PC-3 (cell line): ENCODE measurements at regions not wholly inside any gene's neighbourhood (a gene's known extent, or its start where the extent isn't known, plus 50 kb on each side); places are given as distances from the start of the nearest gene placed in this dataset.

ENCODE experiments used
- ATAC-seq: fragments of 200-7000 bp; cut with Tn5 transposase; 2 replicates; pipeline ENCODE4 v1.9.1; 2020; ENCODE audit warnings: mild to moderate bottlenecking, moderate library complexity
- BruUV-seq: library from RNA; stranded (reverse); fragments of 400-500 nt; replicated peaks from 2 replicates; lab custom pipeline; 2021; lab: Mats Ljungman, UMichigan
- CTCF ChIA-PET: fragments of 300-600 bp; sonication (Branson Sonifier 250); formaldehyde crosslinking; loops from one replicate; lab custom pipeline; 2022; ENCODE audit warnings: antibody characterized with exemption; lab: Charles Lee
- POLR2A ChIA-PET: fragments of 300-600 bp; sonication (Branson Sonifier 250); formaldehyde crosslinking; loops from one replicate; lab custom pipeline; 2022; ENCODE audit warnings: antibody characterized with exemption; ENCODE audit not compliant: unreplicated experiment; lab: Charles Lee
- DNase-seq: peaks from one replicate; pipeline ENCODE4 v3.0.0-alpha.2; 2015
- H2AFZ ChIP-seq: fragments of 300-600 bp; sonication (generic); 2 replicates; pipeline ENCODE4 v1.6.0; 2016; ENCODE audit warnings: antibody characterized with exemption, low read length
- H3F3A ChIP-seq: fragments of 300-600 bp; sonication (generic); one replicate; pipeline ENCODE4 v1.6.0; 2017; ENCODE audit warnings: antibody characterized with exemption, low read length, control low read depth, mild to moderate bottlenecking; ENCODE audit not compliant: unreplicated experiment
- H3K27ac ChIP-seq: fragments of 300-600 bp; sonication (generic); 2 replicates; pipeline ENCODE4 v1.5.1; 2016; ENCODE audit warnings: mild to moderate bottlenecking, low read length
- H3K27me3 ChIP-seq: fragments of 300-600 bp; sonication (generic); 2 replicates; pipeline ENCODE4 v1.6.1; 2016; ENCODE audit warnings: low read length, mixed read lengths
- H3K36me3 ChIP-seq: fragments of 300-600 bp; sonication (generic); 2 replicates; pipeline ENCODE4 v1.6.1; 2016; ENCODE audit warnings: low read depth, mixed run types, low read length, mixed read lengths
- H3K4me1 ChIP-seq: fragments of 300-600 bp; sonication (generic); 2 replicates; pipeline ENCODE4 v1.5.1; 2016; ENCODE audit warnings: low read length; ENCODE audit not compliant: insufficient read depth
- H3K4me2 ChIP-seq: fragments of 300-600 bp; sonication (generic); 2 replicates; pipeline ENCODE4 v1.6.0; 2016; ENCODE audit warnings: low read length
- H3K4me3 ChIP-seq: fragments of 300-600 bp; sonication (generic); 2 replicates; pipeline ENCODE4 v1.5.1; 2016; ENCODE audit warnings: mild to moderate bottlenecking, low read length, mixed read lengths
- H3K79me2 ChIP-seq: fragments of 300-600 bp; sonication (generic); 2 replicates; pipeline ENCODE4 v1.6.1; 2017; ENCODE audit warnings: low read length, mixed read lengths
- H3K9ac ChIP-seq: fragments of 300-600 bp; sonication (generic); 2 replicates; pipeline ENCODE4 v1.6.0; 2016; ENCODE audit warnings: mild to moderate bottlenecking, low read length
- H3K9me2 ChIP-seq: fragments of 300-600 bp; sonication (generic); replicated peaks from 2 replicates; pipeline ENCODE4 v1.6.1; 2016; ENCODE audit warnings: mixed run types, low read length, mixed read lengths
- H3K9me3 ChIP-seq: fragments of 300-600 bp; sonication (generic); 2 replicates; pipeline ENCODE4 v1.6.1; 2016; ENCODE audit warnings: low read length, mixed read lengths
- H4K20me1 ChIP-seq: fragments of 300-600 bp; sonication (generic); 2 replicates; pipeline ENCODE4 v1.6.1; 2016; ENCODE audit warnings: low read length, mixed read lengths
- CTCF ChIP-seq: fragments of 300-600 bp; sonication (generic); conservative IDR thresholded peaks from 2 replicates; pipeline ENCODE4 v1.5.1; 2017; ENCODE audit warnings: antibody characterized with exemption, low read depth, mild to moderate bottlenecking, low read length
- EZH2 ChIP-seq: fragments of 300-600 bp; sonication (generic); IDR thresholded peaks from one replicate; pipeline ENCODE4 v1.6.1; 2017; ENCODE audit warnings: antibody characterized with exemption, mild to moderate bottlenecking, low read length; ENCODE audit not compliant: unreplicated experiment
- EZH2phosphoT487 ChIP-seq: fragments of 300-600 bp; sonication (generic); IDR thresholded peaks from 2 replicates; pipeline ENCODE4 v1.6.1; 2018; ENCODE audit warnings: mild to moderate bottlenecking, antibody characterized with exemption, low read length, borderline replicate concordance
- intact Hi-C: fragments of 100-400 bp; cut with micrococcal nuclease; formaldehyde crosslinking; loops from 2 replicates; pipeline ENCODE4 v1.9.0; 2023

GRCh38 chr5:116799401-116799800 lies 224.8 kb upstream of the SEMA6A start:
- Histone ChIP-seq H3K27me3 (no peaks in the 10 kb centered on the region), H2AFZ (no peak overlapping the region), H3K9ac (no peak overlapping the region), H3K4me3 (no peak overlapping the region), H3K79me2 (no peaks in the 10 kb centered on the region), H3K36me3 (no peaks in the 10 kb centered on the region), H3F3A (no peaks in the 10 kb centered on the region), H4K20me1 (no peaks in the 10 kb centered on the region), H3K4me2 (no peak overlapping the region), H3K27ac (no peak overlapping the region), H3K9me2 (no peaks in the 10 kb centered on the region), H3K9me3 (no peaks in the 10 kb centered on the region), H3K4me1 (no peaks in the 10 kb centered on the region)
- intact Hi-C loops: no loop called here
- DNase-seq (peak; percentile 3), ATAC-seq (no peak)
- ChIA-PET POLR2A (no interaction called here), CTCF (no interaction called here)
- no TSS peak for BruUV-seq
- TF ChIP-seq EZH2phosphoT487: no peak
- no peak for TF ChIP-seq EZH2
- no peak for TF ChIP-seq CTCF

- Histone ChIP-seq H3K9ac (no peak overlapping the region), H2AFZ (no peak overlapping the region), H3K4me2 (no peak overlapping the region), H3K36me3 (no peaks in the 10 kb centered on the region), H3K4me1 (no peaks in the 10 kb centered on the region), H3K9me3 (no peaks in the 10 kb centered on the region), H3K27me3 (no peaks in the 10 kb centered on the region), H3F3A (no peaks in the 10 kb centered on the region), H3K27ac (no peak overlapping the region), H3K4me3 (no peak overlapping the region), H3K79me2 (no peaks in the 10 kb centered on the region), H4K20me1 (no peaks in the 10 kb centered on the region), H3K9me2 (no peaks in the 10 kb centered on the region)
- ChIA-PET POLR2A (no interaction called here), CTCF (no interaction called here)
- BruUV-seq: no TSS peak
- no peak for TF ChIP-seq EZH2
- TF ChIP-seq CTCF: no peak
- no peak for TF ChIP-seq EZH2phosphoT487
- DNase-seq: no peak
- intact Hi-C loops: no loop called here
- ATAC-seq: no peak
These were observed 220.6 kb upstream of the SEMA6A start for GRCh38 chr5:116795189-116795588.

GRCh38 chr5:116789522-116789921 lies 214.9 kb upstream of the SEMA6A start:
- Histone ChIP-seq H3K4me2 (no peak overlapping the region), H4K20me1 (no peaks in the 10 kb centered on the region), H3K79me2 (no peaks in the 10 kb centered on the region), H3F3A (no peaks in the 10 kb centered on the region), H3K27me3 (no peaks in the 10 kb centered on the region), H3K27ac (no peak overlapping the region), H3K9me3 (no peaks in the 10 kb centered on the region), H2AFZ (no peak overlapping the region), H3K4me1 (no peaks in the 10 kb centered on the region), H3K4me3 (no peak overlapping the region), H3K9ac (no peak overlapping the region), H3K36me3 (no peaks in the 10 kb centered on the region), H3K9me2 (no peaks in the 10 kb centered on the region)
- ChIA-PET CTCF (no interaction called here), POLR2A (no interaction called here)
- intact Hi-C loops: no loop called here
- TF ChIP-seq EZH2: no peak
- TF ChIP-seq CTCF: no peak
- no peak for TF ChIP-seq EZH2phosphoT487
- no TSS peak for BruUV-seq
- DNase-seq (no peak), ATAC-seq (no peak)
